GM19328 (cell line): ENCODE measurements at regions not wholly inside any gene's neighbourhood (a gene's known extent, or its start where the extent isn't known, plus 50 kb on each side); places are given as distances from the start of the nearest gene placed in this dataset.

Source experiments
- ATAC-seq: cut with Tn5 transposase; IDR thresholded peaks from one replicate; pipeline ENCODE4 v1.9.1; 2021; ENCODE audit warnings: mild to moderate bottlenecking, moderate library complexity; ENCODE audit not compliant: unreplicated experiment

DNA sequence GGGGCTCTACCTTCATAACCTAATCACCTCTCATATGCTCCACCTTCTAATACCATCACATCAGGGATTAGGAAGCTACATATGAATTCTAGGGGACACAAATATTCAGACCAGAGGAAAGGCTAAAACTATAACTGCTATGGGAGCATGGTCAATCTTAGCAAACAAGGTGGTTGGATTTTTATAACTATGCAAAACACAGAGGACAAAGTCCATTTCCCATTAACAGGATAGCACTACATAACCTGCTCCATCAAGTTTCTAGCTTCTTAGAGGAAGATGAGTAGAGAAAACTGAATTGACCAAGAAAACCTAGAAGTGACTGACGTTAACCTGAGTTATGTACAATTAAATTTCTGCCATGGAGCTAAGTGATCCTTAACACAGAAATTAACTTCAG lies 398.6 kb downstream of the TBL1XR1 start:
- no peak for ATAC-seq

DNA sequence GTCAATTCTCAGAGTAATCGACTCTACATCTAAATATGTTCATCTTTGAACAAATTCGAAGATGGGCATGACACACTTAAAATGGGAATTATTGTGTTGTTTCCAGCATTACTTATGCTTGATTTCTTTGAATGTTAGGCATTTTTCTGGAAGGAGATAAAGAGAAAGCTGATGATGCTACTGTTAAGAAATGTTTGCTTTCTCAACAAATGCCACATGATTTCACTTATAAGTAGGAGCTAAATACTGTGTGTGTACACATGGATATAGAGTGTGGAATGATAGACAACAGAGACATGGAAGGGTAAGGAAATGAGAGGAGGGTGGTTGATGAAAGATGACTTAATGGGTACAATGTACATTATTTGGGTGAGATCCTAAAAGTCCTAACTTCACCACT lies 400.9 kb downstream of the TBL1XR1 start:
- ATAC-seq = no peak

DNA sequence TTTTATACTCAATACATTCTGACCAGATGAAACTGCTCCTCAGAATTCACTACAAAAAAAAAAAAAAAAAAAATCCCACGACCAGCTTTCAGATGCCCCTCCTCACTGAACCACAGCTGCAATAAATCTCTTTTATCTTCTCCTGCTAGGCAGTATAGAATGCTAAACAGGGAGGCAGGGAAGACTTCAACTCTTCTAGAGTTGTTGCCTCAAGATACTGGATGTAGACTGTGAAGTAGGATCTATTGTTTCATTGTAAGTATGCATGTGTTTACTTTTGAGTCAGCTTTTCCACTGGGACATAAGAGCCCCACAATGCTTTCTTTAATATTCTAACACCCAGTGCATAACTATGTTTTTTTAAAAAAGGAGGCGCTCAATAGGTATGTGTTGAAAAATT lies 401.4 kb downstream of the TBL1XR1 start:
- ATAC-seq = no peak

DNA sequence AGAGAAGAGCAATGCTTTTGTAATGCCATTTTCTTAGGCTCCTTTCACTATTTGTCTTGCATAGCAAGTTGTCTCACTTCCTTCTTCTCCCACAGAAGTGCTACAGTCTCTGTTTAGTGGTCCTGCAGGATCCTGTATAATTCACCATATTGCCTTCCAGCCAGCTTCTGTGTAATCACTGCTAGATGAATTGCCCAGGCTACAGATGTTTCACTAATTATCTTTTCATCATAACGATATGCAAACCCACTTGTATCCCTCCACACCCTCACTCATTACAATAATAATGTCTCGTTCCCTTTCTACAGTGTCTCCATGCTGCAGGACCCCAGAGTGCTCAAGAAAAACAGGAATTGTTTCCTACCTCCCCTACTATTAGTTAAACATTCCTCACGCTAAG lies 402.9 kb downstream of the TBL1XR1 start:
- no peak for ATAC-seq

DNA sequence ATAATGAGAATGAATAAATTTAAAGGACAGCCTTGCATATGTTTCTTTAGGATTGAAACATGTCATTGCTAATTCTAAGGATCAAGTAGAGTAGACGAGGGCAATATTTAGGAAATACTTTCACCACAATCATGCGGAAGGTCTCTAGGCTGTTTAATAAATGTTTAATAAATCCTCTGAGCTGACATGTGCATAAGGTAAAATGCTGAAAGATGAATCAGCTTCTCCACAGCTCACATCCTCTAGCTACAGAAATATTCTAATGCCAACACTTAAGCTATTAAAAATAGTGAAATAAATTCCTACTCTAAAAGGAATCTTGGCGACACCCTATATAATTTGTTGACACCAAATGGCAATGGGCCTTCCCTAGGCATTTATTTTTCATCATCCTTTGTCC lies 407.3 kb downstream of the TBL1XR1 start:
- no peak for ATAC-seq

DNA sequence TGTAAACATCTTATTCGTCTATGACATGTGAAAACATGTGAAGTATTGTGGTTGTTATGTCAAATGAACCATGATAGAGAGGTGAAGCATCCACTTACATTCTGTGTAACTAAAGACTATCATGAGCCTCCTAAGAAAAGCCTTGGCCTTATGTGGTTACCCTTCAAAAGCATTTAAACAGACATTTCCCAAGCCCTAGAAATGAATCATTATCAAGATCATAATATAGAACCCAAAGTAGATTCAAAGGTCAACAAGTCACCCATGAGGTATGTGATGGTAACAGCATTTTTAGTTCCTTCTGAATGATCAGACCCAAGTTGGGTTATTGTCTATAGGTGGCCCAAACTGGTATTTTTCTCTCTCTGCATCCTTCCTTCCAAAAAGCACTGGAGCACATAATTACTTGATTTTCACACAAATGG lies 408.0 kb downstream of the TBL1XR1 start:
- no peak for ATAC-seq

DNA sequence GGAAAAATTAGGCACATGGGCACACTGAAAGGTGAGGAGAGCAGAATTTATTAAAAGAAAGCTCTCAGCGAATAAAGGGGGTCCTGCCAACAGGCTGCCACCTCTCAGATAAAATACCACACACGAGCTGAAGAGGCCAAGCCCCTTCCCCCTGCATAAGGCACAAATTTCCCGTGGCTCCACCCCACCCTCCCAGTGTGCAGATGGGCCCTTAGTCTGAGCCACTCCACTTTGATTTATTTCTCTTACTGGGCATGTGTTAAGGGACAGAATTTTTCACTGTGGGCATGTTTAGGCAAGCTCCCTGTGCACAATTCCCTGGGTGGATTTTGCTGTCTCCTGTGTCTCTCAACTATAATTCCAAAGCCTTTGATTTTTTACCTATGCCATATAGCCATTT lies 409.8 kb downstream of the TBL1XR1 start:
- ATAC-seq = no peak

DNA sequence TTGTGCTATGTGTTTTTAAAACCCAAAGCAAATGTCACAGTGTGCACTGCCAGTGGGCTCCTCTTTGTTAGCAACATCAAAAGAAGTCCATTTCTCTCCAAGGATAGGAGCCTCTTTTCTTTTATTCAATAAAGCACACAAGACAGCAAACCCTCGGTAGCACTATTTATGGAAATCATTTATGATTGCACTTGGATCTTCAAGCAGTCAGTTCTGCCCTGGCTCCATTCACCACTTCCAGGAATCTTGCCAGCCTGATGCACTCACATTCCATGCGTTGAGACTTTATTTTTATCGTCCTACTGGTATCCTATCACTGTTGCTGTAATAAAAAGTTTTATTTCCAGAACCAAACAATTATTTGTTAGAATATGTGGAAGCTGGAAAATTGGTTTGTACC lies 412.1 kb downstream of the TBL1XR1 start:
- ATAC-seq = no peak

DNA sequence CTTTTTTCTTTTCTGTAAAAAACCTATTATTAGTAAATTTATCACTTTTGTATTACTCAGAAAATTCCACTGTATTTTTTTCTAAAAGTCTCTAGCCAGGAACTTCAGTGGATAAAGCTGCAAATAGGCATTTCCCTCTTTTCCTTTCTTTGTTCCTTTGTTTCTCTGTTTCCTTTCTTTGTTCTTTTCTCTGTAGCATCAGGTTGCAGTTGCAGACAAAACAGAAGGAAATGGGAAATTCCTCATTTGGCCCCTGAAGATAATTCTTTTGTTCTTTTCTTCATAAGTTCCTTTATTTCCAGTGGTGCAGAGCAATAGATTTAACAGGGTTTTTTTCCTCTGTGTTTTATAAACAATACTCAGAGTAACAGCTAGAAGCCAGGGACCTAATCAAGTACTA lies 416.5 kb downstream of the TBL1XR1 start:
- ATAC-seq = no peak

DNA sequence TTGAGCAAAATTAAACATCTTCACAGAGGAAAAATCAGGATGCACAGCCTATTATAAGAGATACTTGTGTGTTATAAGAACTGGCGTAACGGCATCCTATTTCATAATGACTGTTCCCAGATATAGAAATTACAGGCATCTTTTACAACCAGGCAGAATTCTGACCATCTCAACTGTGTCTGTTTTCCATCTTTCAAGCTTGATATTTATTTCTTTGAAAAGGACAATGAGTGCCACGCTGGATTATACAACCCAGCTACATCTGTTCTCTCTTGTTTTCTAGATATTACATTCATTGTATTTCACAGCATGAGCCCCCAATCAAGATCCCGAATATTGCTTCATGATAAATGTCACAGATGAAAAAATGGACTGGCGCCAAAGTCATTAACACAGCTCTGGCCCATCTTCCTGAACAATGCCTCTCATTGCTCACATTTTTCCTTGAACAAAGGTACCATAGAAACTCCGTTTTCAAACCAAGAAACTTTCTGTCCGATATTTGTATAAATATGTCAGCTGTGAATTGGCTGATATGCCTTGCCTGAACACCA lies 420.6 kb downstream of the TBL1XR1 start:
- ATAC-seq = no peak

DNA sequence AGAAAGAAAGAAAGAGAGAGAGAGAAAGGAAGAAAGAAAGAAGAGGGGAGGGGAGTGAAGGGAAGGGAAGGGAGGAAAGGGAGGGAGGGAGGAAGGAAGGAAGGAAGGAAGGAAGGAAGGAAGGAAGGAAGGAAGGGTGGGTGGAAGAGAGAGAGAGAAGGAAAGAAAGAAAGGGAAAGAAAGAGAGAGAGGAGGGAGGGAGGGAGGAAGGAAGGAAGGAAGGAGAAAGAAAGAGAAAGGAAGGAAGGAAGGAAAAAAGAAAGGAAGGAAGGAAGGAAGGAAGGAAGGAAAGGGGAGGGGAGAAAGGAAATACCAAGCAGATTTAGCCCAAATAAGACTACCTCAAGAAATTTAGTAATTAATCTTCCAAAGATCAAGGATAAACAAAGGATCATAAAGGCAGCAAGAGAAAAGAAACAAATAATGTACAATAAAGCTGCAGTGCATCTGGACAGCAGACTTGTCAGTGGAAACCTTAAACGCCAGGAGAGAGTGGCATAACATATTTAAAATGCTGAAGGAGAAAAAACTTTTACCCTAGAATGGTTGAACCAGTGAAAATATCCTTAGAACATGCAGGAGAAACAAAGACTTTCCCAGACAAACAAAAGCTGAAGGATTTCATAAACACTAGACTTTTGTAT lies 427.6 kb downstream of the TBL1XR1 start:
- no peak for ATAC-seq

DNA sequence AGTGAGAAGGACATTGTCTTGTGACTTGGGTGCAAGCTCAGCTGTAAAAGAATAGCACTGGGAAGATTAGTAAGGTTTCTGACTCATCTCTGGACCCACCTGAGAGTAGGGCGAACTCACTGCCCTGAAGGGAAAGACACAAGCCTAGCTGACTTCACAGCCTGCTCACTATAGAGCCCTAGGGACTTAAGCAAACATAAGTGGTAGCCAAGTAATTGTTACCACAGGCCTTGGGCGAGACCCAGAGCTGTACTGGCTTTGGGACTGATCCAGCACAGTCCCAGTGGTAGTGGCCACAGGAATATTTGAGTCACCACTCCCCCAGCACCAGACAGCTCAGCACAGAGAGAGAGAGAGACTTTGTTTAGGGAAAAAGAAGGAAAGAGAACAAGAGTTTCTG lies 429.9 kb downstream of the TBL1XR1 start:
- no peak for ATAC-seq

DNA sequence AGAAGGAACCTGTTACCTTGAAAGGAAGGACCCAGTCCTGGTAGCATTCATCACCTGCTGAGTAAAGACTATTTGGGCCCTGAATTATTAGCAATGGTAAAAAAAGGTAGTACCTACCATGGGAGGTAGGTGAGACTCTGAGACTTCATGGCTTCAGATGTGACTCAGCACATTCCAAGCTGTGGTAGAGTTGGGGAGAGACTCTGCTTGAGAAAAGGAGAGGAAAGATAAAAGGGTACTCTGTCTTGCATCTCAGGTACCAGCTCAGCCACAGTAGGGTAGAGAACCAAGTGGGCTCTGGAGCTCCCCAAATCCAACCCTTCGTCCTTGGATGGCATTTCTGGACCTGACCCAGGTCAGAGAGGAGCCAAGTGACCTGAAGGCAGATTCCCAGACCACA lies 430.4 kb downstream of the TBL1XR1 start:
- ATAC-seq = no peak

DNA sequence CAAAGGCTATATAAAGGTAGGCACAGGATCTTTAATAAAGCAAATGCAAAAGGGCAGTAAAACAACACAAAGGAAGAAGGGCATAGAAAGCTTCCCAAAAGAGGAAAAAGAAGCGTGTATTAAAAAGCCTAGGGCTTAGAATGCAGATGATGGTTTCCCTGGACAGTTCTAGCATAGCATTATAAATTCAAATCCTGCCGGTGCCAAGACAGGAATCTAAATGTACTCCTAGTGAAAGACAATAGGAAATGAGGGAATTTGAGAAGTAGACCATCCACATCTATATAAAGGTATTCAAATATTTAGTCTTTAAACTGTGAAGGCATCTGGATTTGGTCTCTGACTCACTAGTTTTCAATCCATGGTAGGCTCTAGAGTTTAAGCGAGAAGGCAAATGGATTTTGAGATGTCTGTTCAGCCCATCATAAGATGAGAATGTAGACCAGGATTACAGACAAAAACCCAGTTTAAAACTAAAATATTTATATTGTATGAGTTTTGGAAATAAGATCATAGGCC lies 431.8 kb downstream of the TBL1XR1 start:
- ATAC-seq = no peak

DNA sequence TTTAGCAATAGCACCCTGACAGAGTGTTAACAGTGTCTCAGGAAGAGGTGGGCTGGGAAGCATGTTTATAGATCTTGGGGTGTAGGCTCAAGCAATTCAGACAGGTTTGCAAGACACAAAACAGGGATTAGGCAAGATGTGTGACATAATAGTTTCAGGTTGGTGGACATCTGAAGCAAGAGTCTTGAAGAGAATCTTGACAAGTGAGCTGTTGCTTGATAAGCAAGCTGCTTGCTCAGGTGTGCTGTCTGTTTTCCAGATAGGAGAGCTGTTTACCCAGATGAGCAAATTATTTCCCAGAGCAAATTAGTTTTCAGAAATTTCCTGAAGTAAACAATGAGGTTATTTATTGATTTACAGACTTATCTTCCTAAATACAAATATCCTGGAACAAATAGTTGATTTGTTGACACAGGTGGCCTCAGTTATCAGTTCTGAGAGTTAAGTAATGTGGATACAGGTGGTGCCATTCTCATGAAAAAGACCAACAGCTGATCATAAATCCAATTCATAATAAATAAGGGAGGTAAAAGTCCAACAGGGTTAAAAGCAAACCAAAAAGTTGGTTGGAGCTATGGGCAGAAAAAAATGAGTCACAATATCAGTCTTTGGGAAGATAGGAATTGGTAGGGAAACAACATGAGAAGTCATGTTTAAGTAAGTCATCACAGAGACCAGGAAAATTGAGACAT lies 437.3 kb downstream of the TBL1XR1 start:
- no peak for ATAC-seq

DNA sequence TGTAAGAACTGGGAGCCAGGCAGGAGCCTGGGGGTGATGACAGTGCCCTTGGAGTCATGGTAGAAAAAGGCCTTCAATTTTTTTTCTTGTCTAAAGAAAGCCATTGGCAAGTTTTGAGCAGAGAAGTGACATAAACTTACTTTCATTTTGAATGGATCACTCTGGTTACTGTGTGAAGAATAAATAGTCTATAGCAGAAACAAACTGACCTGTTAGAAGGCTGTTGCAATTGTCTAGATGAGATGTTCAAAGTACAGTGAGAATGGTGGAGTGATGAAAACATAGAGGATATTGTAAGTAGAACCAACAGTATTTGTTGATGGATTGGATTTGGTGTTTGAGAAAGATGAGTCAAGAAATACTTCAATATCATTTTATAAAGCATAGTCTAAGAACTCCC lies 439.9 kb downstream of the TBL1XR1 start:
- ATAC-seq = no peak

DNA sequence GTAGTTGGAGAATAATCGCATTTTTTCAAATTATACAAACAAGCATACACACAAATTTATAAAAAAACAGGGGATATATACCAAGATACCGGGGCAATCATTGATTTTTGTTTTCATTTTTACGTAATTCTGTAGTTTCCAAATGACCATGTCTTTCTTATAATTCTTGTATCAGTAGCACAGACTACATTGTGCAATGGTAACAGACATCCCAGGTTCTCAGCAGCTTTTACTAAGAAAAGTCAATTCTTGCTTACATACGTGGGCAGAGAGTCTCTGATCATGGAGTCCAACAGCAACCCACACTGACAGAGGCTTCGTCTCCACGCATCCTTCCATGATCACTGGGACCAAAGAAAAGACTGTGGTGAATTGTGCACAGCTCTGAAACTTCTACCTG lies 441.3 kb downstream of the TBL1XR1 start:
- no peak for ATAC-seq

DNA sequence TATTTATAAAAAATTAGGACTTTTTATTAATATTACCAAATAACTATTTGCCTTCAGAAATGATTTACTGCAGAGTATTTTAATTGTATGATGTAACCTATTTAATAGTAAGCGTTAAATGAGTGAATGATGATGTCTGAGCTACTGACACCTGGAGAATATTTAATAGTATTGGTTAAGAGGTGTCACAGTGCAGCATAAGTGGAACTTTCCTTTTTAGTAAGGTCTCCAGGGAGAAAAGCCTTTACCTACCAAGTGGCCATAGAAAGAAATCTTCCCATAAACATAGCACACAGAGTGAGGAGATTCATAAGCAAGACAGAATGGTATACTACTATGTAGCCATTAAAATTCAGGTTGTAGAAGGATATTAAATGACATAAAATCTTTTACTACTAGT lies 441.7 kb downstream of the TBL1XR1 start:
- no peak for ATAC-seq

DNA sequence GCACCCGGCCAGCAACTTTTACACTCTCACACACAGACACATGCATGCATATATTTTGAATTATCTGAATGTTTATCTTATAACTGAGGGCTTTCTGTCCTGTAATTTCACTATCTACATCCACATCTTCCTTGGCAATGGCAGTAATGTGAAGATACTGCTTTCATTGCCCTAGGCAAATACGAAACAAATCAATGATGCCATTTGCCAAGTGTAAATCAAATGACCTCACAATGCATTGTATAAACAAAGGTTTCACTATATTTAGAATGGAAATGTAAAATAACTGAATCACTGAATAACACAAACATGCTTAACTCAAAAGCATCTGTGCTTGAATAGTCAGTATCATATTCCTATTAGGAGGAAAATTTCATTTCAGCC lies 455.6 kb downstream of the TBL1XR1 start:
- ATAC-seq = no peak

DNA sequence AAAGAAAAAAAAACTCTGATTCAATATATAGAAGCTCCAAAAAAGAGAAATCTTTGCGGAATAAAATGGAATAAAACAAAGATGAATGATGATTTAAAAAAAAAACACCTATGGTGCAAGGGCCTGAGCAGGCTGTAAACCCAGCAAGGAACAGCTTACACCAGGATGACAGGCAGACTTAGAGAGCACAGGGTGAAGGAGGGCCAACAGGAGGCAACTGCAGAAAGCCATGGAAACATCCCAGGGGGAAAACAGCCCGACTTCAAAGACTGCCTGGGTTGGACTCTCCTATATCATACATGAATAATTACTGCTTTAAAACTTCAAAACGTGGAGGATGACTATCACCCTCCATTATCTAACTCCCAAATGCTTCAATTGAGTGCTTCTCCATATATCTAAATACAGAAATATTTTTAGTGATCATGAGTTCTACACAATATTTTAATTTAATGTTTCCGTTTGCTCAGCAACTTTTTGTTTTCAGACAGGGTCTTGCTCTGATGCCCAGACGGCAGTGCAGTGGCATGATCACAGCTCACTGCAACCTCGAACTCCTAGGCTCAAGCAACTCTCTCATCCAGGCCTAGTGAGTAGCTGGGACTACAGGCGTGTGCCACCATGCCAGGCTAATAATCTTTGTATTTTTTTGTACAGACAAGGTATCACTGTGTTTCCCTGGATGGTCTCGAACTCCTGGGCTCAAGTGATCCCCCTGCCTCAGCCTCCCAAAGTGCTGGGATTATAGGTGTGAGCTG lies 456.2 kb downstream of the TBL1XR1 start:
- ATAC-seq = no peak

DNA sequence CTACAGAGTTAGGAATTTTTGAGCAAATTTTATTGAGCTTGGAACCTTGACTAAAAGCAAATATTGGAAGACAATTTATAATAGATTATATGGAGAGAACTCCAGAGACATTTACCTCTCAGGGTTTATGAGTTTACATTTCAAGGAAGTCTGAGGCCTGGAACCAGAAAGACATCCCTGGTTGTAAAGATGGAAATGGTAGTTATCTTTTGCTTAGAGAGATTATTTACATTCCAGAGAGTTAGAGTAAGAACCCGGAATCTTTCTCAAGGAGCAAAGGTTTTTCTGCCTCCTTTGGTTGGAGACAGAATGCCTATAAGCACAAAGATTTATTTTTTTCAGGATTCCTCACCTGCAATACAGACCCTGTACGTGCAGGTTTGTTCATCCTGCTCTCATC lies 458.1 kb downstream of the TBL1XR1 start:
- no peak for ATAC-seq
